C4-2B (cell line): ENCODE measurements at regions not wholly inside any gene's neighbourhood (a gene's known extent, or its start where the extent isn't known, plus 50 kb on each side); places are given as distances from the start of the nearest gene placed in this dataset.

Experiments used
- CTCF ChIP-seq: fragments of 450-650 bp; conservative IDR thresholded peaks from 2 replicates; pipeline ENCODE4 v1.5.1; 2017; ENCODE audit warnings: mild to moderate bottlenecking
- ZFX ChIP-seq: fragments of 450-650 bp; IDR thresholded peaks from 2 replicates; pipeline ENCODE4 v1.6.1; 2017

GRCh38 chr1:191662746-191663145 lies 495.5 kb upstream of the RGS18 start:
- TF ChIP-seq CTCF (no peak), ZFX (no peak)
